Uterus (tissue), 3 donors: ENCODE measurements at regions not wholly inside any gene's neighbourhood (a gene's known extent, or its start where the extent isn't known, plus 50 kb on each side); places are given as distances from the start of the nearest gene placed in this dataset.

ENCODE experiments used
- DNase-seq, 2 donors: peaks; one replicate each; pipeline ENCODE4 v3.0.0-alpha.2; 2019 to 2020
- H3K27ac ChIP-seq, 2 donors: fragments of 200-600 bp; sonication (generic); 1 replicate in 1 of 2; 2 replicates in 1 of 2; pipeline ENCODE4 v1.5.1; 2016 to 2018
- H3K27me3 ChIP-seq, 2 donors: fragments of 200-600 bp; sonication (generic); one replicate each; pipeline ENCODE4 v1.5.1; 2018 to 2019; ENCODE audit warnings: control low read depth in 1 of 2
- H3K36me3 ChIP-seq, 2 donors: fragments of 200-600 bp; sonication (generic); one replicate each; pipeline ENCODE4 v1.5.1; 2019; ENCODE audit warnings: control low read depth in 1 of 2
- H3K4me1 ChIP-seq, 2 donors: fragments of 200-600 bp; sonication (generic); one replicate each; pipeline ENCODE4 v1.5.1; 2018 to 2019; ENCODE audit warnings: control low read depth in 1 of 2
- H3K4me3 ChIP-seq, 2 donors: fragments of 200-600 bp; sonication (generic); 1 replicate in 1 of 2; 2 replicates in 1 of 2; pipeline ENCODE4 v1.5.1; 2018 to 2019; ENCODE audit warnings: mild to moderate bottlenecking in 1 of 2
- H3K9me3 ChIP-seq, 2 donors: fragments of 200-600 bp; sonication (generic); one replicate each; pipeline ENCODE4 v1.5.1; 2019; ENCODE audit warnings: control low read depth in 1 of 2
- CTCF ChIP-seq, 4 experiments: fragments of 200-600 bp in 2 of 4; fragments of 450-650 bp in 2 of 4; sonication (generic) in 2 of 4; IDR thresholded peaks; one replicate each; pipeline ENCODE4 v1.5.1; 2016 to 2019; ENCODE audit warnings: antibody characterized with exemption in 4 of 4, mild to moderate bottlenecking in 2 of 4, moderate library complexity in 1 of 4
- POLR2A ChIP-seq, 2 donors: fragments of 450-650 bp; IDR thresholded peaks; one replicate each; pipeline ENCODE4 v1.6.1; 2016; ENCODE audit warnings: antibody characterized with exemption in 2 of 2, mild to moderate bottlenecking in 1 of 2, moderate library complexity in 1 of 2
- intact Hi-C: fragments of 100-400 bp; cut with DNase I; formaldehyde crosslinking; loops from one replicate; pipeline ENCODE4 v1.15.1; 2023; ENCODE audit warnings: low total_unique reads
- donor health status: DM: yes; HTN: yes; CAD: no.

DNA sequence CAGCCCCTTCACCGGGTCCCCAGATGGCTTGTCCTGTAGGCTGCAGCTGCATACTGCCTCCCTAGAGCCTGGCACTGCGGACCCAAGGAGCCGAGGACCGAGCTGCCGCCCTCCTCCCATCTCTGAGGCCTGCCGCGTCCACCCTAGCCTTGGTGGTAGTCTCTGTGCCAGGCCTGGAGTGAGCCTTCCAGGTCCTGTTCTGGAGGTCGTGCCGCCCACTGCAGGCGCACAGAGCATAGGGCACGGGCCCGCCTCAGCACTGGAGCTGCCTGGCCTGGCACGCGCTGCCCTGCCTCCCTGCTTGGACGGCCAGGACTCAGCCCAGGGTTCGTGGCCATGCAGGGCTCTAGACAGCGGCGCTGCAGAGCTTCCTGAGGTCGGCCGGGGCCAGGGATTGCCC is 239.5 kb downstream of the DCDC2C start:
- H3K9me3 ChIP-seq = no peaks in the 10 kb centered on the region
- no peak overlapping the region for H3K27ac ChIP-seq
- no peak for DNase-seq
- H3K27me3 ChIP-seq = no peaks in the 10 kb centered on the region
- H3K4me1 ChIP-seq = no peaks in the 10 kb centered on the region
- intact Hi-C loops = no loop called here
- H3K36me3 ChIP-seq = no peaks in the 10 kb centered on the region
- TF ChIP-seq POLR2A (IDR thresholded peaks at IDR 0.05) (no peak), CTCF (IDR thresholded peaks at IDR 0.05) (no peak)
- H3K4me3 ChIP-seq = no peak overlapping the region

DNA sequence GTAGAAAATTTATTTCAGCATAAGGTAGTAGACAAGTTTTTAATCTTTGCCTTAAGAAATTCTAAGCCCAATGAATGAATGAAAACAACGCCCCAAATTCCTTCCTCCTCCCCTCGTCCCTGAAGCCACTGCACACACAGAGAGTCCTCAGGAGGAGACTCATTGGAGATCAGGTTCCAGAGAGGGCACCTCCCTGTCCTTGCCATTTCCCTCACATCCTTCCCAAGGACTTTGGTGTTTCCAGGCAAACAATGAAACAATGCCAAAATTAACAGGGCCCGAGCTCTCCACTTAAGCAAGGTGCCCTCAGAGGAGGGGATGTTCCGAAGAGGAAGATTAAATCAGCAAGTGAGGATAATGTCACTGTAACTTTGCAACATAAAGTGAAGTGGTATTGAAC is 240.7 kb downstream of the DCDC2C start:
- Histone ChIP-seq H3K27ac (no peak overlapping the region), H3K27me3 (no peaks in the 10 kb centered on the region), H3K4me1 (no peaks in the 10 kb centered on the region), H3K4me3 (no peak overlapping the region), H3K9me3 (no peaks in the 10 kb centered on the region), H3K36me3 (no peaks in the 10 kb centered on the region)
- DNase-seq = no peak
- intact Hi-C loops = no loop called here
- TF ChIP-seq CTCF (IDR thresholded peaks at IDR 0.05) = no peak
- TF ChIP-seq POLR2A (IDR thresholded peaks at IDR 0.05) = no peak

DNA sequence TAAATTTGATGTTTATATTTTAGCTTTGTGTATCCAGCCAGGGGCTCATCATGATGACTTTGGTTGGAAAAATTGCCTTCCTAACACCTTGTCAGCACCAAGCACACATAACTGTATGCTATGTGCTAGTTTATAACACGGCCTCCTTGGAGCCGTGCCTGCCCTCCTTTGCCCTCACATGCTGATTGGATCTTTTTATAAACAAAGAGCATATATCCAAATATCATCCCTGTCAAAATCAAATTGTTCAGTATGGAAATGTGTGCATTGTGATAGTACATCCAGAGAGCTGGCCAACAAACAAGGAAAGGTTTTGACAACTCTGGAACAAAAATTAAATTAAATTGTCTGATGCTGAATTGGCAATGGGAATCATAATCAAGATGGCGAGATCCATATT is 241.5 kb downstream of the DCDC2C start:
- Histone ChIP-seq H3K27me3 (no peaks in the 10 kb centered on the region), H3K4me3 (no peak overlapping the region), H3K27ac (no peak overlapping the region), H3K9me3 (no peaks in the 10 kb centered on the region), H3K36me3 (no peaks in the 10 kb centered on the region), H3K4me1 (no peaks in the 10 kb centered on the region)
- no peak for TF ChIP-seq CTCF (IDR thresholded peaks at IDR 0.05)
- no peak for TF ChIP-seq POLR2A (IDR thresholded peaks at IDR 0.05)
- DNase-seq = no peak
- intact Hi-C loops = no loop called here

- intact Hi-C loops = no loop called here
- Histone ChIP-seq H3K4me3 (no peak overlapping the region), H3K27me3 (no peaks in the 10 kb centered on the region), H3K9me3 (no peaks in the 10 kb centered on the region), H3K4me1 (no peaks in the 10 kb centered on the region), H3K36me3 (no peaks in the 10 kb centered on the region), H3K27ac (no peak overlapping the region)
- no peak for DNase-seq
- no peak for TF ChIP-seq CTCF (IDR thresholded peaks at IDR 0.05)
- TF ChIP-seq POLR2A (IDR thresholded peaks at IDR 0.05) = no peak
These were observed 244.8 kb downstream of the DCDC2C start for GRCh38 chr2:3948191-3948590.

GRCh38 chr2:3951131-3951954 is 248.0 kb downstream of the DCDC2C start:
- no peaks in the 10 kb centered on the region for H3K9me3 ChIP-seq
- no peaks in the 10 kb centered on the region for H3K36me3 ChIP-seq
- no peak overlapping the region for H3K27ac ChIP-seq
- intact Hi-C loops = no loop called here
- no peaks in the 10 kb centered on the region for H3K4me1 ChIP-seq
- no peak overlapping the region for H3K4me3 ChIP-seq
- no peak for DNase-seq
- TF ChIP-seq CTCF (IDR thresholded peaks at IDR 0.05) (no peak), POLR2A (IDR thresholded peaks at IDR 0.05) (no peak)
- no peaks in the 10 kb centered on the region for H3K27me3 ChIP-seq
